GM12892 (cell line): ENCODE measurements at regions not wholly inside any gene's neighbourhood (a gene's known extent, or its start where the extent isn't known, plus 50 kb on each side); places are given as distances from the start of the nearest gene placed in this dataset.

Experiments used
- POLR2A ChIP-seq: IDR thresholded peaks from 2 replicates; pipeline ENCODE4 v1.6.1; 2011; ENCODE audit warnings: low read depth, low read length, control low read depth
- POLR2AphosphoS5 ChIP-seq: IDR thresholded peaks from 2 replicates; pipeline ENCODE4 v1.6.1; 2011; ENCODE audit warnings: low read depth, low read length, control low read depth

- TF ChIP-seq POLR2AphosphoS5, result no peak
- TF ChIP-seq POLR2A, result no peak
These were observed 126.7 kb downstream of the WDR11 start for GRCh38 chr10:120977897-120978296.
